GM23248 (cell line): ENCODE measurements at regions not wholly inside any gene's neighbourhood (a gene's known extent, or its start where the extent isn't known, plus 50 kb on each side); places are given as distances from the start of the nearest gene placed in this dataset.

Source experiments
- DNase-seq: peaks from one replicate; pipeline ENCODE4 v3.0.0-alpha.2; 2015
- H2AFZ ChIP-seq: fragments of 200-600 bp; sonication (generic); 2 replicates; pipeline ENCODE4 v1.6.1; 2016; ENCODE audit warnings: antibody characterized with exemption
- H3F3A ChIP-seq: fragments of 200-600 bp; sonication (generic); 2 replicates; pipeline ENCODE4 v1.6.1; 2016; ENCODE audit warnings: mild to moderate bottlenecking, antibody characterized with exemption, mixed run types; ENCODE audit not compliant: insufficient read depth
- H3K27ac ChIP-seq: fragments of 200-600 bp; sonication (generic); 2 replicates; pipeline ENCODE4 v1.5.1; 2016; ENCODE audit warnings: mild to moderate bottlenecking
- H3K27me3 ChIP-seq: fragments of 200-600 bp; sonication (generic); replicated peaks from 2 replicates; pipeline ENCODE4 v1.6.1; 2016; ENCODE audit warnings: mild to moderate bottlenecking; ENCODE audit not compliant: insufficient read depth
- H3K36me3 ChIP-seq: fragments of 200-600 bp; sonication (generic); 2 replicates; pipeline ENCODE4 v1.6.1; 2016; ENCODE audit warnings: low read depth, mild to moderate bottlenecking
- H3K4me1 ChIP-seq: fragments of 200-600 bp; sonication (generic); 2 replicates; pipeline ENCODE4 v1.6.1; 2016; ENCODE audit warnings: mild to moderate bottlenecking; ENCODE audit not compliant: insufficient read depth
- H3K4me2 ChIP-seq: fragments of 200-600 bp; sonication (generic); one replicate; pipeline ENCODE4 v1.6.1; 2016; ENCODE audit warnings: mild to moderate bottlenecking; ENCODE audit not compliant: unreplicated experiment
- H3K4me3 ChIP-seq: fragments of 200-600 bp; sonication (generic); 2 replicates; pipeline ENCODE4 v1.5.1; 2016; ENCODE audit warnings: mild to moderate bottlenecking
- H3K79me2 ChIP-seq: fragments of 200-600 bp; sonication (generic); 2 replicates; pipeline ENCODE4 v1.6.1; 2016; ENCODE audit warnings: mild to moderate bottlenecking; ENCODE audit not compliant: insufficient read depth
- H3K9ac ChIP-seq: fragments of 200-600 bp; sonication (generic); 2 replicates; pipeline ENCODE4 v1.6.1; 2016; ENCODE audit warnings: mild to moderate bottlenecking
- H3K9me2 ChIP-seq: fragments of 200-600 bp; sonication (generic); 2 replicates; pipeline ENCODE4 v1.6.1; 2016; ENCODE audit warnings: mixed run types, mild to moderate bottlenecking, moderate library complexity; ENCODE audit not compliant: insufficient read depth
- H3K9me3 ChIP-seq: fragments of 200-600 bp; sonication (generic); one replicate; pipeline ENCODE4 v1.6.1; 2017; ENCODE audit warnings: low read depth
- H4K20me1 ChIP-seq: fragments of 200-600 bp; sonication (generic); 2 replicates; pipeline ENCODE4 v1.6.0; 2016; ENCODE audit not compliant: insufficient read depth
- EZH2 ChIP-seq: fragments of 200-600 bp; sonication (generic); IDR thresholded peaks from 2 replicates; pipeline ENCODE4 v1.6.1; 2018; ENCODE audit warnings: antibody characterized with exemption, mild to moderate bottlenecking; ENCODE audit not compliant: insufficient read depth, poor library complexity, severe bottlenecking
- EZH2phosphoT487 ChIP-seq: fragments of 200-600 bp; sonication (generic); IDR thresholded peaks from 2 replicates; pipeline ENCODE4 v1.6.1; 2018; ENCODE audit warnings: antibody characterized with exemption, moderate library complexity, mild to moderate bottlenecking, low read depth; ENCODE audit not compliant: insufficient read depth
- WGBS, 2 experiments: methylation state at CpG; one replicate each; pipeline ENCODE4 v1.1.6; 2015 to 2017; ENCODE audit warnings: low lambda C conversion rate in 2 of 2, low coverage in 1 of 2; ENCODE audit errors: missing lambda C conversion rate in 2 of 2; 5-methylcytosine and 5-hydroxymethylcytosine counted together
- in situ Hi-C: fragments of 300-500 bp; cut with MboI; formaldehyde crosslinking; loops from 2 replicates; pipeline ENCODE4 v1.15.0; 2020

DNA sequence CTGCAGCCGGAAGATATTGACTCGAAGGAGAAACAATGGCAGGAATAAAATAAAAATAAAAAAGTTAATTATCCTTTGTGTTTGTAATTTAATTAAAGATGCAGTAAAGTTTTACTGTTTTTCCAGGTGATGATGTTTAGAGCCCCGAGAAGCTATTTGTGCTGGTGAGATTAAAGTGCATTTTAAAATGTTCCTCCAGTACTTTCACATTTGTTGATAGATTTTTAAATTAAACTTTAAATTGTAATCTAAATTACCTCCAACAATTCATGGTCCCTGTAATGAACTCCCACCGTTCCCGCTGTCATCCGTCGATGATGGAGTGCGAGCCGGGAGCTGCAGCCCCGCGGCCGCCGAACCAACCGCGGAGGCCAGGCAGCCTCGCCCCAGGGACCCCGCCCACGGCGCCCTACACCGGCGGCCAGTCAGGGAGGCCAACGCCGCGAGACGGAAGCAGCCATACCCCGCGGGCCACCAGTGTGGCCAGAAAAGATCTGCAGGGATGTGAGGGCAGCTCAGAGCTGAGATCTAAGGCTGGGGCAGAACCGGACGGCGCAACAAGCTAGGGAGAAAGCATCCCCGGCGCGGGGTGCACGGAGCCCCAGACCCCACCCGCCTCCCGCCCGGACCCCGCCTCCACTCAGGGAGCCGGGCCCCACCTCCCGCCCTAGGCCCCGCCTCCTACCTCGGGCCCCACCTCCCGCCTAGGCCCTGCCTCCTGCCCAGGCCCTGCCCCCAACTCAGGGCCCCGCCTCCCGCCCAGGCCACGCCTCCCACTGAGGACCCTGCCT, 104.0 kb downstream of the FAM53A start:
- no peaks in the 10 kb centered on the region for H4K20me1 ChIP-seq
- H3K9ac ChIP-seq: peak overlapping the region; percentile 84
- in situ Hi-C loops: no loop called here
- peak overlapping the region; percentile 84 for H3K27ac ChIP-seq
- H3K36me3 ChIP-seq: no peaks in the 10 kb centered on the region
- peak overlapping the region; percentile 82 for H2AFZ ChIP-seq
- TF ChIP-seq EZH2phosphoT487 (no peak), EZH2 (no peak)
- H3K4me3 ChIP-seq: peak overlapping the region; percentile 76
- peaks cover 5% of the 10 kb centered on the region; the same call in 1 of the 2 replicates for H3K4me1 ChIP-seq
- peak; percentile 95 for DNase-seq
- no peaks in the 10 kb centered on the region for H3K9me3 ChIP-seq
- 0 out of 2 replicates have a peak, but pooled peaks cover 10% of the 10 kb centered on the region for H3F3A ChIP-seq
- no peaks in the 10 kb centered on the region for H3K9me2 ChIP-seq
- H3K79me2 ChIP-seq: no peaks in the 10 kb centered on the region
- no peaks in the 10 kb centered on the region for H3K27me3 ChIP-seq
- WGBS, 2 experiments: 0 to 2% methylated on average over 26 to 45 of the region's 46 CpGs
- peak overlapping the region; percentile 80 for H3K4me2 ChIP-seq

DNA sequence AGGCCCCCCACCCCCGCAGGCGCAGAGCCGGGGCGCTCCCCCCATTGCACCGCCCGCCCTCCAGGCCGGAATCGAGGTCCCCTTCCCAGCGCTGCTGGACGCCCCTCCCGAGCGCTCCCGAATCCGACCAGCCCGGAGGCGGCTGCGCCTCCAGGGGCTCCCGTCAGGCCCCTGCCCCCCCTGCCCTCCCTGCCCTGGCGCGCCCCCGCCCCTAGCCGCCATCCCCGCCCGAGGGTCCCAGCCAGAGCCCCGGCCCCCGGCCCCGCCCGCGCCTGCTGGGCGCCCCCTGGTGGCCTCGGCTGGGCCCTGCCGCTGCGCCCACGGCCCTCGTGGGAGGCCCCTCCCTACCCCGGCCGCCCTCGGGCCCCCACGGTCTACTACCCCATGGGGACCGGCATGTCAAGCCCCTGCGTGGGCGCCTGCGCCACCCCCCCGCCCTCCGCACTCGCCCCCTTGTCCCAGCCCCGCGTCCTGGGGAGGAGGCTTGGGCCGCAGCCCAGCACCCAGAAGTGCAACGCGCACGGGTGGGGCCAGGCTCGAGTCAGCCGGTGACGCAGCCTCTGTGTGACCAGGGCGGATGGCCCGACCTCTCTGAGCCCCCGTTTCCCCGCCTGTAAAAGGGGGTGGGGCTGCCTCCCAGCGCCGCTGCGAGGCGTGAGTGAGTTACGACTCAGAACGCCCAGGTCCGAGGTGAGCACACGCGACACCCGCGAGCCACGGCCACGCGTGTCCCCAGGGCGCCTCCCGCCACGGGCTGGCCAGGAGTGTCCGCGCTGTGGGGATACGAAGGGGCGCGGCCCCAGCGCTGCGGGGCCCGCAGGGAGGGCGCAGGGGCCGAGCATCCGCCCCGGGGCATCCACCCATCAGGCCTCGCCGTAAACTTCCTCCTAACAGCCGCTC, 104.9 kb downstream of the FAM53A start:
- TF ChIP-seq EZH2 (no peak), EZH2phosphoT487 (no peak)
- no peaks in the 10 kb centered on the region for H3K79me2 ChIP-seq
- H3K4me2 ChIP-seq: peak overlapping the region; percentile 80
- H3K36me3 ChIP-seq: no peaks in the 10 kb centered on the region
- peaks cover 5% of the 10 kb centered on the region; the same call in 1 of the 2 replicates for H3K4me1 ChIP-seq
- H3K4me3 ChIP-seq: peak overlapping the region; percentile 76
- peak; percentile 96 for DNase-seq
- in situ Hi-C loops: no loop called here
- no peaks in the 10 kb centered on the region for H4K20me1 ChIP-seq
- no peaks in the 10 kb centered on the region for H3K9me3 ChIP-seq
- H2AFZ ChIP-seq: peak overlapping the region; percentile 82
- WGBS, 2 experiments: 0 to 1% methylated on average over 33 to 54 of the region's 91 CpGs
- H3F3A ChIP-seq: 0 out of 2 replicates have a peak, but pooled peaks cover 10% of the 10 kb centered on the region
- peak overlapping the region; percentile 84 for H3K9ac ChIP-seq
- no peaks in the 10 kb centered on the region for H3K27me3 ChIP-seq
- peak overlapping the region; percentile 84 for H3K27ac ChIP-seq
- H3K9me2 ChIP-seq: no peaks in the 10 kb centered on the region

DNA sequence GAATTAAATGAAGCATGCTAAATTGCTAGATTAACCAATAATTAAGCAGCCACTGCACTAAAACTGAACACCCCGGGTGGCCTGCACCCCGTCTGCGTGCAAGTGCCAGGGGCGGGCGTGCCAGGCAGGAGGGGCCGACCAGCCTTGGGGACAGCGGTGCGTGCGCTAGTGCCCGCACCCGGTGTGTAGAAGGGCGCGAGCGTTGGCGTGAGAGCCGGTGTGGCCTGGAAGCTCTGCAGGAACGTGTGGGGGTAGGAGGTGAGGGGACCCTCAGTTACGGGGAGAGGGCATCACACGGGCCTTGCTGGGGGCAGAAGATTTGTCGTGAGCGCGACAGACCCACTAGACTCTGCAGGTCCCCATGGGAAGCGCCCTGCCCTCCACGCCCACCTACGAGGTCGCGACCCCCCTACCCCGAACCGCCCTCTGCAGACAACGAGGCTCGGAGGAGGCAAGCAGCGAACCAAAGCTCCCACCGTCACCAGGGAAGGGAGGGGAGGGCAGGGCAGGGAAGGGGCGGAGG, 105.8 kb downstream of the FAM53A start:
- H3K4me2 ChIP-seq: peak overlapping the region; percentile 57
- 7 to 9% methylated on average over 28 to 34 of the region's 34 CpGs for WGBS, 2 experiments
- H3K36me3 ChIP-seq: no peaks in the 10 kb centered on the region
- peak; percentile 39 for DNase-seq
- no peaks in the 10 kb centered on the region for H3K9me3 ChIP-seq
- peaks cover 5% of the 10 kb centered on the region; the same call in 1 of the 2 replicates for H3K4me1 ChIP-seq
- 0 out of 2 replicates have a peak, but pooled peaks cover 10% of the 10 kb centered on the region for H3F3A ChIP-seq
- H4K20me1 ChIP-seq: no peaks in the 10 kb centered on the region
- H2AFZ ChIP-seq: no peak overlapping the region
- H3K9ac ChIP-seq: peak overlapping the region; percentile 84
- no peak overlapping the region for H3K27ac ChIP-seq
- no peak for TF ChIP-seq EZH2
- H3K27me3 ChIP-seq: no peaks in the 10 kb centered on the region
- no peaks in the 10 kb centered on the region for H3K79me2 ChIP-seq
- no peaks in the 10 kb centered on the region for H3K9me2 ChIP-seq
- peak overlapping the region; percentile 76 for H3K4me3 ChIP-seq
- in situ Hi-C loops: no loop called here

DNA sequence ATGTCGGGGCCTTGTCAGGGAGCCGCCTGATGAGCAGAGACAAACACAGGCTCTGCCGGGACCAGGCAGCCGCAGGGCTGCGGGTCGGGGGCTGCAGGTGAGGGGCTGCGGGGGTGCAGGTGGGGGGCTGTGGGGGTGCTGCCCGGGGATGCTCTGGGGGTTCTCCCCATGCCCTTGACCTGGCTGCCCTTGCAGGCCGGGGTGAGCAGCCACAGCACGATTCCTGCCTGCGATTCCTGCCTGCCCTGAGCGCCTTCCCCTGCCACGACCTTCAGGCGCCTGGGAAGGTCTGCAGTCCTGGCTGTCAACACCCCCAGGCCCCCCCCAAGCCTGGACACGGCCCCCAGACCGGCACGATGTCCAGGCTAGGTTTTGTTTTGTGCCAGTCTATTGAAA, 106.3 kb downstream of the FAM53A start:
- 38 to 52% methylated on average over 7 to 17 of the region's 17 CpGs for WGBS, 2 experiments
- H4K20me1 ChIP-seq: no peaks in the 10 kb centered on the region
- H3K9ac ChIP-seq: no peak overlapping the region
- H3K4me2 ChIP-seq: peak overlapping the region; percentile 57
- no peak overlapping the region for H2AFZ ChIP-seq
- H3K79me2 ChIP-seq: no peaks in the 10 kb centered on the region
- no peaks in the 10 kb centered on the region for H3K27me3 ChIP-seq
- in situ Hi-C loops: no loop called here
- H3K4me1 ChIP-seq: peaks cover 5% of the 10 kb centered on the region; the same call in 1 of the 2 replicates
- no peaks in the 10 kb centered on the region for H3K36me3 ChIP-seq
- no peak overlapping the region for H3K4me3 ChIP-seq
- H3K9me3 ChIP-seq: no peaks in the 10 kb centered on the region
- no peak for DNase-seq
- 0 out of 2 replicates have a peak, but pooled peaks cover 10% of the 10 kb centered on the region for H3F3A ChIP-seq
- no peak overlapping the region for H3K27ac ChIP-seq
- TF ChIP-seq EZH2phosphoT487 (no peak), EZH2 (no peak)
- H3K9me2 ChIP-seq: no peaks in the 10 kb centered on the region
